ENCODE measurements at regions not wholly inside any gene's neighbourhood (a gene's known extent, or its start where the extent isn't known, plus 50 kb on each side); places are given as distances from the start of the nearest gene placed in this dataset.
"Not testable (repeated sequence)": the region's sequence is repeated elsewhere in the genome, so short reads cannot be mapped to it uniquely, and the experiment has no call there.

- no peak for DNase-seq
These were observed 1443.9 kb downstream of the SUCLG1 start for GRCh38 chr2:83015035-83015715.

- no peak for DNase-seq
These were observed 1444.6 kb downstream of the SUCLG1 start for GRCh38 chr2:83014462-83014861.

GRCh38 chr2:83006961-83007360 lies 1452.1 kb downstream of the SUCLG1 start:
- DNase-seq, result no peak

GRCh38 chr2:83003555-83003954 lies 1455.5 kb downstream of the SUCLG1 start:
- no peak for DNase-seq

- no peak for DNase-seq
These were observed 1456.4 kb downstream of the SUCLG1 start for GRCh38 chr2:83002706-83003105.

GRCh38 chr2:82998781-82999180 lies 1460.3 kb downstream of the SUCLG1 start:
- DNase-seq, result no peak

GRCh38 chr2:82996217-82996616 lies 1462.9 kb downstream of the SUCLG1 start:
- no peak for DNase-seq

GRCh38 chr2:82994151-82994550 lies 1464.9 kb downstream of the SUCLG1 start:
- no peak for DNase-seq

- no peak for DNase-seq
These were observed 1465.5 kb downstream of the SUCLG1 start for GRCh38 chr2:82993609-82994008.

GRCh38 chr2:82992968-82993367 lies 1466.1 kb downstream of the SUCLG1 start:
- DNase-seq, result no peak

- not testable (repeated sequence) for DNase-seq
These were observed 1471.4 kb downstream of the SUCLG1 start for GRCh38 chr2:82987706-82988105.

- no peak for DNase-seq
These were observed 1472.2 kb downstream of the SUCLG1 start for GRCh38 chr2:82986899-82987298.

- no peak for DNase-seq
These were observed 1473.4 kb downstream of the SUCLG1 start for GRCh38 chr2:82985572-82986197.

- DNase-seq, result no peak
These were observed 1490.7 kb downstream of the SUCLG1 start for GRCh38 chr2:82968358-82968757.

GRCh38 chr2:82964341-82964740 lies 1494.7 kb downstream of the SUCLG1 start:
- no peak for DNase-seq

GRCh38 chr2:82959727-82960126 lies 1499.4 kb downstream of the SUCLG1 start:
- DNase-seq, result no peak

- no peak for DNase-seq
These were observed 1504.2 kb downstream of the SUCLG1 start for GRCh38 chr2:82954868-82955267.

GRCh38 chr2:82939211-82939610 lies 1519.9 kb downstream of the SUCLG1 start:
- DNase-seq, result no peak

- not testable (repeated sequence) for DNase-seq
These were observed 1520.7 kb downstream of the SUCLG1 start for GRCh38 chr2:82938321-82938845.

- no peak for DNase-seq
These were observed 1545.5 kb downstream of the SUCLG1 start for GRCh38 chr2:82913566-82913965.

- no peak for DNase-seq
These were observed 1563.0 kb downstream of the SUCLG1 start for GRCh38 chr2:82896117-82896516.

- DNase-seq, result no peak
These were observed 1565.9 kb downstream of the SUCLG1 start for GRCh38 chr2:82893190-82893589.

GRCh38 chr2:82879803-82880202 lies 1579.3 kb downstream of the SUCLG1 start:
- DNase-seq, result no peak

GRCh38 chr2:82875858-82876257 lies 1583.2 kb downstream of the SUCLG1 start:
- DNase-seq, result no peak

All from T-helper 1 cell (primary cell).